Bronchial epithelial cell (primary cell): ENCODE measurements at regions not wholly inside any gene's neighbourhood (a gene's known extent, or its start where the extent isn't known, plus 50 kb on each side); places are given as distances from the start of the nearest gene placed in this dataset.

Experiments used
- DNase-seq: peaks from one replicate; pipeline ENCODE4 v3.0.0-alpha.2; 2010; ENCODE audit warnings: low read depth
- FAIRE-seq: peaks from 2 replicates; lab custom pipeline; 2011; peaks lifted over from hg19 to GRCh38; lab: Jason Lieb, UNC
- H3K27me3 ChIP-seq: 2 replicates; pipeline ENCODE4 v1.5.1; 2011; ENCODE audit warnings: low read length; ENCODE audit not compliant: control insufficient read depth, insufficient read depth
- H3K36me3 ChIP-seq: 2 replicates; pipeline ENCODE4 v1.5.1; 2011; ENCODE audit warnings: low read length; ENCODE audit not compliant: control insufficient read depth, insufficient read depth
- H3K4me3 ChIP-seq: 2 replicates; pipeline ENCODE4 v1.5.1; 2011; ENCODE audit warnings: mild to moderate bottlenecking, low read depth, low read length, control low read depth
- TF ChIP-seq, protein P1 (sequence below): IDR thresholded peaks from 2 replicates; pipeline ENCODE4 v1.5.1; 2011; ENCODE audit warnings: mild to moderate bottlenecking, moderate library complexity, low read length, control low read depth, inconsistent platforms; ENCODE audit not compliant: insufficient read depth, severe bottlenecking

DNA sequence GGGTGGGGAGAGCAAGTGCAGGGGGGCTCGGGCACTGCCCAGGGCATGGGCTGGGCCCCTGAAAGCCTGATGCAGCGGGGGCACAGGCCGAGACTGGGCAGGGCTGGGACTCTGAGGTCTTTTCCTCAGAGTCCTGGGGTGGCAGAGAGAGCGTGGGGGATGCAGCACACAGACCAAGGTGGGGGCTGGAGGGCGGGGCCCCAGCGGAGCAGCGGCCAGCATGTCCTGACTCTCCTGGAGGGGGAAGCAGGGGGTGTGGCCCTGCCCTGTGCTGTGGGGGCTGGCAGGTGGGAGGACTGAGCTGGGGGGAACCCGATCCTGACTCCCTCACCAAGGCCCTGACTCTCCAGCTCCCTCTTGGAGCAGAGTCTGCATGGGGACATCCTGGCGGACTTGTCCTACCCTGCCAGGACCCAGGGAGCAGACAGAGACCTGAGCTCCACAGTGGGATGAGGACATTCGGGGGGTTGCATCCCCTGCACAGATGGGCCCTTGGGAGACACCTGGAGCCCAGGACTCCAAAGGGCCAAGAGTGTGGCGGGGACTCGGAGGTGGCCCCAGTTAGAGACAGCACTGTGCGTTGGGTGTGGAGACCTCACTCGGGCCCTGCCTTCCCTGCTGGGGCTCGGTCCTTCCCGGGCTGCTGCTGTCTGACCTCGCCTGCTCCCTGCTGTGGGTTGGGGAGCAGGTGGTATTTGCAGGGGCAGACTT is 326.1 kb downstream of the TMEM121 start:
- Histone ChIP-seq H3K36me3 (no peaks in the 10 kb centered on the region), H3K4me3 (no peak overlapping the region), H3K27me3 (no peaks in the 10 kb centered on the region)
- FAIRE-seq (no peak), DNase-seq (no peak)
- TF ChIP-seq, protein P1, sequence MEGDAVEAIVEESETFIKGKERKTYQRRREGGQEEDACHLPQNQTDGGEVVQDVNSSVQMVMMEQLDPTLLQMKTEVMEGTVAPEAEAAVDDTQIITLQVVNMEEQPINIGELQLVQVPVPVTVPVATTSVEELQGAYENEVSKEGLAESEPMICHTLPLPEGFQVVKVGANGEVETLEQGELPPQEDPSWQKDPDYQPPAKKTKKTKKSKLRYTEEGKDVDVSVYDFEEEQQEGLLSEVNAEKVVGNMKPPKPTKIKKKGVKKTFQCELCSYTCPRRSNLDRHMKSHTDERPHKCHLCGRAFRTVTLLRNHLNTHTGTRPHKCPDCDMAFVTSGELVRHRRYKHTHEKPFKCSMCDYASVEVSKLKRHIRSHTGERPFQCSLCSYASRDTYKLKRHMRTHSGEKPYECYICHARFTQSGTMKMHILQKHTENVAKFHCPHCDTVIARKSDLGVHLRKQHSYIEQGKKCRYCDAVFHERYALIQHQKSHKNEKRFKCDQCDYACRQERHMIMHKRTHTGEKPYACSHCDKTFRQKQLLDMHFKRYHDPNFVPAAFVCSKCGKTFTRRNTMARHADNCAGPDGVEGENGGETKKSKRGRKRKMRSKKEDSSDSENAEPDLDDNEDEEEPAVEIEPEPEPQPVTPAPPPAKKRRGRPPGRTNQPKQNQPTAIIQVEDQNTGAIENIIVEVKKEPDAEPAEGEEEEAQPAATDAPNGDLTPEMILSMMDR = no peak

- Histone ChIP-seq H3K4me3 (no peak overlapping the region), H3K36me3 (no peaks in the 10 kb centered on the region), H3K27me3 (no peaks in the 10 kb centered on the region)
- TF ChIP-seq, protein P1 = no peak
- FAIRE-seq = peak; percentile 68
- DNase-seq = no peak
Observed at GRCh38 chr14:105853089-105853906, 326.9 kb downstream of the TMEM121 start.

GRCh38 chr14:105853907-105854599 is 327.7 kb downstream of the TMEM121 start:
- DNase-seq (no peak), FAIRE-seq (no peak)
- no peaks in the 10 kb centered on the region for H3K27me3 ChIP-seq
- H3K4me3 ChIP-seq = no peak overlapping the region
- H3K36me3 ChIP-seq = no peaks in the 10 kb centered on the region
- TF ChIP-seq, protein P1 = no peak

- Histone ChIP-seq H3K36me3 (no peaks in the 10 kb centered on the region), H3K4me3 (no peak overlapping the region), H3K27me3 (no peaks in the 10 kb centered on the region)
- no peak for FAIRE-seq
- no peak for DNase-seq
- TF ChIP-seq, protein P1 = no peak
Observed at GRCh38 chr14:105854600-105855245, 328.3 kb downstream of the TMEM121 start.

DNA sequence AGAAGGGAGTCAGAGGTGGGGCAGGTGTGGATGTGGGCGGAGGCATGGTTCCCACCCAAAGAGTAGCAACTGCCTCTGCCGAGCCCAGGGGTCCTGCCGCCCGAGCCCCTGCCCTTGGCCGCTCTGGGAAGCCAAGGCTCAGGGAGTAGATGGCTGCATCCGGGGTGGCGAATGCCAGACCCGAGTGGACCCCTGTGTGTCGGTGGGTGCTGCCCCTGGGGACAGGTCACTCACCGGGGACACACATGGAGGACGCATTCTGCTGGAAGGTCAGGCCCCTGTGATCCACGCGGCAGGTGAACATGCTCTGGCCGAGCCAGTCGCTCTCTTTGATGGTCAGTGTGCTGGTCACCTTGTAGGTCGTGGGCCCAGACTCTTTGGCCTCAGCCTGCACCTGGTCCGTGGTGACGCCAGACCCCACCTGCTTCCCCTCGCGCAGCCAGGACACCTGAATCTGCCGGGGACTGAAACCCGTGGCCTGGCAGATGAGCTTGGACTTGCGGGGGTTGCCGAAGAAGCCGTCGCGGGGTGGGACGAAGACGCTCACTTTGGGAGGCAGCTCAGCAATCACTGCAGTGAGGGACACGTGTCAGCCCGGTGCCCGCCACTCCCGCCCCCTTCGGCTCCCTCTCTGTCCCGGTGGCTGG is 329.0 kb downstream of the TMEM121 start:
- TF ChIP-seq, protein P1 = no peak
- no peaks in the 10 kb centered on the region for H3K27me3 ChIP-seq
- no peak for FAIRE-seq
- no peaks in the 10 kb centered on the region for H3K36me3 ChIP-seq
- no peak for DNase-seq
- H3K4me3 ChIP-seq = no peak overlapping the region
